ENCODE measurements at regions not wholly inside any gene's neighbourhood (a gene's known extent, or its start where the extent isn't known, plus 50 kb on each side); places are given as distances from the start of the nearest gene placed in this dataset.

GRCh38 chr9:29806937-29807618 is 2233.8 kb upstream of the C9orf72 start:
- Histone ChIP-seq H3K4me1 (no peaks in the 10 kb centered on the region), H3K36me3 (no peaks in the 10 kb centered on the region), H3K27ac (no peak overlapping the region), H3K4me3 (no peak overlapping the region), H3K9me3 (no peaks in the 10 kb centered on the region), H3K27me3 (no peaks in the 10 kb centered on the region)
- intact Hi-C loops (cut with DNase I) = no loop called here
- DNase-seq = no peak
- WGBS, 2 donors = 48 to 68% methylated on average over 3 of the region's 3 CpGs
- TF ChIP-seq POLR2A (IDR thresholded peaks at IDR 0.05) (no peak), EP300 (IDR thresholded peaks at IDR 0.05) (no peak), CTCF (IDR thresholded peaks at IDR 0.05) (no peak)

- H3K4me1 ChIP-seq = no peaks in the 10 kb centered on the region
- H3K9me3 ChIP-seq = peaks cover 0 to 2% (median 0%) of the 10 kb centered on the region in 4 donors
- no peaks in the 10 kb centered on the region for H3K27me3 ChIP-seq
- no peak for DNase-seq
- TF ChIP-seq EP300 (IDR thresholded peaks at IDR 0.05) (no peak), CTCF (IDR thresholded peaks at IDR 0.05) (no peak), POLR2A (IDR thresholded peaks at IDR 0.05) (no peak), POLR2AphosphoS5 (IDR thresholded peaks at IDR 0.05) (no peak)
- H3K27ac ChIP-seq = no peak overlapping the region
- intact Hi-C loops (cut with DNase I) = no loop called here
- H3K36me3 ChIP-seq = no peaks in the 10 kb centered on the region
- H3K4me3 ChIP-seq = no peak overlapping the region
- 70 to 80% methylated on average over 6 of the region's 6 CpGs for WGBS, 2 donors
Observed at GRCh38 chr9:29816954-29817703, 2243.8 kb upstream of the C9orf72 start.

- DNase-seq = no peak
- Histone ChIP-seq H3K27me3 (no peaks in the 10 kb centered on the region), H3K36me3 (no peaks in the 10 kb centered on the region), H3K4me1 (no peaks in the 10 kb centered on the region), H3K4me3 (no peak overlapping the region), H3K9me3 (peaks cover 0 to 2% (median 0%) of the 10 kb centered on the region in 4 donors), H3K27ac (no peak overlapping the region)
- intact Hi-C loops (cut with DNase I) = no loop called here
- WGBS, 2 donors = 64 to 73% methylated on average over 3 of the region's 3 CpGs
- TF ChIP-seq EP300 (IDR thresholded peaks at IDR 0.05) (no peak), POLR2AphosphoS5 (IDR thresholded peaks at IDR 0.05) (no peak), POLR2A (IDR thresholded peaks at IDR 0.05) (no peak), CTCF (IDR thresholded peaks at IDR 0.05) (no peak)
Observed at GRCh38 chr9:29822458-29822857, 2249.2 kb upstream of the C9orf72 start.

GRCh38 chr9:29826421-29826820 is 2253.1 kb upstream of the C9orf72 start:
- WGBS, 2 donors = 96 to 97% methylated on average over 23 of the region's 23 CpGs
- H3K4me1 ChIP-seq = no peaks in the 10 kb centered on the region
- intact Hi-C loops (cut with DNase I) = no loop called here

More at GRCh38 chr9:29826421-29826820, 2253.1 kb upstream of the C9orf72 start:
- DNase-seq = no peak
- Histone ChIP-seq H3K4me3 (no peak overlapping the region), H3K36me3 (no peaks in the 10 kb centered on the region), H3K9me3 (peaks cover 0 to 6% (median 0%) of the 10 kb centered on the region in 4 donors), H3K27ac (no peak overlapping the region), H3K27me3 (no peaks in the 10 kb centered on the region)
- TF ChIP-seq EP300 (IDR thresholded peaks at IDR 0.05) (no peak), POLR2A (IDR thresholded peaks at IDR 0.05) (no peak), POLR2AphosphoS5 (IDR thresholded peaks at IDR 0.05) (no peak), CTCF (IDR thresholded peaks at IDR 0.05) (no peak)

Data from sigmoid colon (tissue), 6 donors.